DND-41 (cell line): ENCODE measurements at regions not wholly inside any gene's neighbourhood (a gene's known extent, or its start where the extent isn't known, plus 50 kb on each side); places are given as distances from the start of the nearest gene placed in this dataset.

Experiments
- ATAC-seq: fragments of 200-7000 bp; cut with Tn5 transposase; 3 replicates; pipeline ENCODE4 v1.9.1; 2021; ENCODE audit warnings: low read depth; ENCODE audit not compliant: insufficient read depth
- DNase-seq: peaks from one replicate; pipeline ENCODE4 v3.0.0-alpha.2; 2020
- H2AFZ ChIP-seq: 2 replicates; pipeline ENCODE4 v1.6.0; 2012; ENCODE audit warnings: low read depth, low read length
- H3K27ac ChIP-seq: 2 replicates; pipeline ENCODE4 v1.5.1; 2012; ENCODE audit warnings: low read length, inconsistent platforms
- H3K27me3 ChIP-seq: fragments of 200-600 bp; sonication (generic); 2 replicates; pipeline ENCODE4 v1.6.0; 2012; ENCODE audit warnings: low read length, mild to moderate bottlenecking, inconsistent platforms; ENCODE audit not compliant: insufficient read depth, poor library complexity
- H3K36me3 ChIP-seq: 2 replicates; pipeline ENCODE4 v1.5.1; 2012; ENCODE audit warnings: low read length, inconsistent platforms; ENCODE audit not compliant: insufficient read depth
- H3K4me1 ChIP-seq: 2 replicates; pipeline ENCODE4 v1.5.1; 2012; ENCODE audit warnings: mild to moderate bottlenecking, low read length; ENCODE audit not compliant: insufficient read depth
- H3K4me2 ChIP-seq: 2 replicates; pipeline ENCODE4 v1.6.0; 2012; ENCODE audit warnings: mild to moderate bottlenecking, moderate library complexity, low read length, inconsistent platforms; ENCODE audit not compliant: insufficient read depth
- H3K4me3 ChIP-seq, 2 experiments: fragments of 200-600 bp in 1 of 2; shearing (Covaris generic) in 1 of 2; 2 replicates each; pipeline ENCODE4 v1.5.1; 2012 to 2016; ENCODE audit warnings: inconsistent platforms in 2 of 2, low read length in 2 of 2, mild to moderate bottlenecking in 2 of 2, low read depth in 1 of 2, moderate library complexity in 1 of 2
- H3K79me2 ChIP-seq: 2 replicates; pipeline ENCODE4 v1.6.0; 2012; ENCODE audit warnings: low read length, inconsistent platforms; ENCODE audit not compliant: insufficient read depth
- H3K9ac ChIP-seq: 2 replicates; pipeline ENCODE4 v1.6.0; 2012; ENCODE audit warnings: low read depth, mild to moderate bottlenecking, inconsistent platforms, low read length, moderate library complexity
- H3K9me3 ChIP-seq: 2 replicates; pipeline ENCODE4 v1.5.1; 2012; ENCODE audit warnings: low read length, moderate library complexity, mild to moderate bottlenecking, inconsistent platforms; ENCODE audit not compliant: insufficient read depth, severe bottlenecking
- H4K20me1 ChIP-seq: 2 replicates; pipeline ENCODE4 v1.6.0; 2012; ENCODE audit warnings: low read length; ENCODE audit not compliant: insufficient read depth
- CTCF ChIP-seq: IDR thresholded peaks from 2 replicates; pipeline ENCODE4 v1.5.1; 2012; ENCODE audit warnings: borderline replicate concordance, low read length, moderate library complexity, mild to moderate bottlenecking; ENCODE audit not compliant: poor library complexity, severe bottlenecking; ENCODE audit errors: extremely low read depth
- EZH2 ChIP-seq: IDR thresholded peaks from 3 replicates; pipeline ENCODE4 v1.6.1; 2012; ENCODE audit warnings: borderline replicate concordance, low read depth, mild to moderate bottlenecking, moderate library complexity, low read length, inconsistent platforms; ENCODE audit not compliant: severe bottlenecking

GRCh38 chr2:71941726-71942525 lies 205.7 kb downstream of the CYP26B1 start:
- Histone ChIP-seq H3K27ac (no peak overlapping the region), H4K20me1 (no peaks in the 10 kb centered on the region), H3K4me2 (no peak overlapping the region), H3K4me3 (no peak overlapping the region), H3K4me1 (no peaks in the 10 kb centered on the region), H3K27me3 (no peaks in the 10 kb centered on the region), H3K79me2 (no peaks in the 10 kb centered on the region), H3K36me3 (no peaks in the 10 kb centered on the region), H2AFZ (no peak overlapping the region), H3K9ac (no peak overlapping the region), H3K9me3 (no peaks in the 10 kb centered on the region)
- ATAC-seq (no peak), DNase-seq (no peak)
- TF ChIP-seq EZH2 (no peak), CTCF (no peak)

- H3K4me3 ChIP-seq: no peak overlapping the region
- DNase-seq (no peak), ATAC-seq (no peak)
- H3K27me3 ChIP-seq: peaks cover 4% of the 10 kb centered on the region
- H4K20me1 ChIP-seq: no peaks in the 10 kb centered on the region
- H3K9ac ChIP-seq: no peak overlapping the region
- no peaks in the 10 kb centered on the region for H3K79me2 ChIP-seq
- no peaks in the 10 kb centered on the region for H3K36me3 ChIP-seq
- no peak overlapping the region for H3K27ac ChIP-seq
- H3K4me1 ChIP-seq: no peaks in the 10 kb centered on the region
- H3K4me2 ChIP-seq: no peak overlapping the region
- H2AFZ ChIP-seq: no peak overlapping the region
- no peaks in the 10 kb centered on the region for H3K9me3 ChIP-seq
- no peak for TF ChIP-seq CTCF
- TF ChIP-seq EZH2: no peak
These were observed 207.0 kb downstream of the CYP26B1 start for GRCh38 chr2:71940695-71941094.

- Histone ChIP-seq H3K9ac (no peak overlapping the region), H3K27me3 (peaks cover 4% of the 10 kb centered on the region), H3K36me3 (no peaks in the 10 kb centered on the region), H3K4me3 (no peak overlapping the region), H3K4me1 (no peaks in the 10 kb centered on the region), H3K4me2 (no peak overlapping the region), H4K20me1 (no peaks in the 10 kb centered on the region), H3K79me2 (no peaks in the 10 kb centered on the region), H3K9me3 (no peaks in the 10 kb centered on the region), H3K27ac (no peak overlapping the region), H2AFZ (no peak overlapping the region)
- ATAC-seq: no peak
- no peak for TF ChIP-seq EZH2
- TF ChIP-seq CTCF: no peak
- no peak for DNase-seq
These were observed 207.8 kb downstream of the CYP26B1 start for GRCh38 chr2:71939588-71940535.
